CMK (cell line): ENCODE measurements at regions not wholly inside any gene's neighbourhood (a gene's known extent, or its start where the extent isn't known, plus 50 kb on each side); places are given as distances from the start of the nearest gene placed in this dataset.
"Not testable (repeated sequence)": the region's sequence is repeated elsewhere in the genome, so short reads cannot be mapped to it uniquely, and the experiment has no call there.

Source experiments
- DNase-seq: peaks from one replicate; pipeline ENCODE4 v3.0.0-alpha.2; 2010; ENCODE audit warnings: low read depth

DNA sequence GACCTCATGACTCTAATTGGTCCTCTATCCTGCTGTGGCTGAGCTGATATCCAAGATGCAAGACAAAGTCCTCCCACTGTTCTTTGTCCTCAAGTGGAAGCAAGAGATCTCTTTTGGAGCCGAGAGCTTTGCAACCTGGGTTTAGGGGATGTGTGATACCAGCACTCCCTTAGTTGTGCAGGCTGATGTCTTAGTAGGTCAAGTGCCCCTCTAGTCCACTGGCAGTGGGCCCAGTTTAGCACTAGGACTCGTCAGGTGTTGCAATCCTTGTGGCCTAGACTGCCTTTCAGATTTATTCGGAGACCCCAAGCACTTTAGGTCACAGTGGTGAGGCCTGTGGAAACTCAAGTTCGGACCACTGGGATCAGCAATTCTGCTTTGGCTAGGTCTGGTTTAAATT, 64.0 kb downstream of the GPRASP3 start:
- no peak for DNase-seq

DNA sequence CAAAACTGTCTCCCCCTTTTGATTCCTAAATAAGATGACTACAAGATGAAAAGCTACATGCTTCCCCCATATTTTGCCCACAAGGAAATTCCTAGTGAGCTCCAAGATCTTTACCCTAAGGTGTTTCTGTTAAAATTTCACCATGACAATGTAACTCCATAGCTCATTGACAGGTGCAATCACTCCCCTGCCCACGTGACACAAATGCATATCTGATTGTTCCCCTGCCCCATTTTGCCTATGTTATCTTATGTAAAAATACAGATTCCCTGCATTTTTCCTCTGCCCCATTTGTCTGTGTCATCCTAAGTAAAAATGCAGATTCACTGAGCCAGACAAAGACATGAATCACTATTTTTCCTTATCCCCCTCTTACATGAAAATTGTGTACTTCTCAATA, 66.7 kb downstream of the GPRASP3 start:
- no peak for DNase-seq

DNA sequence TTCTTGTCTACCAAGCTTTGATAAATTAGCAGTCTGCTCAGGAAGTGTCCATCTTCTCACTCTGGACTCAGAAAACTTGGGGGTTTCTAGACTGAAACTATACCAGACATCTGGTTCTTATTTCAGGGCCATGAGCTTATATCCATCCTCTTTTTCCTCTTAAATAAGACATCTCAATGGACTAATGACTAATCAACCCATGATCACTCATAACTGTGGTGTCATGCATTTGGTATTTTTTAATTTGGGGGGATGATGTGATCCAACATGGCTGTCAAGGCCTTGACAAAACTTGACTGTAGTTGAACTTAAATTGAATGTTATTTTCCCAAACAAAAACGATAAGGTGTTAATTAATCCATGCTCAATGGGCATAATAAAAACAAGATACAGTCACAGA, 87.8 kb downstream of the GPRASP3 start:
- DNase-seq: no peak

DNA sequence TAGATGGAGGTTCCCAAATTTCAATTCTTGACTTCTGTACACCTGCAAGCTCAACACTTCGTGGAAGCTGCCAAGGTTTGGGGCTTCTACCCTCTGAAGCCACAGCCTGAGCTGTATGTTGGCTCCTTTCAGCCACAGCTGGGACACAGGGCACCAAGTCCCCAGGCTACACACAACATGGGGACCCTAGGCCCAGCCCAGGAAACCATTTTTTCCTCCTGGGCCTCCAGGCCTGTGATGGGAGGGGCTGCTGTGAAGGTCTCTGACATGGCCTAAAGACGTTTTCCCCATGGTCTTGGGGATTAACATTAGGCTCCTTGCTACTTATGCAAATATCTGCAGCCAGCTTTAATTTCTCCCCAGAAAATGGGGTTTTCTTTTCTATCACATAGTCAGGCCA, 97.7 kb downstream of the GPRASP3 start:
- DNase-seq: not testable (repeated sequence)

DNA sequence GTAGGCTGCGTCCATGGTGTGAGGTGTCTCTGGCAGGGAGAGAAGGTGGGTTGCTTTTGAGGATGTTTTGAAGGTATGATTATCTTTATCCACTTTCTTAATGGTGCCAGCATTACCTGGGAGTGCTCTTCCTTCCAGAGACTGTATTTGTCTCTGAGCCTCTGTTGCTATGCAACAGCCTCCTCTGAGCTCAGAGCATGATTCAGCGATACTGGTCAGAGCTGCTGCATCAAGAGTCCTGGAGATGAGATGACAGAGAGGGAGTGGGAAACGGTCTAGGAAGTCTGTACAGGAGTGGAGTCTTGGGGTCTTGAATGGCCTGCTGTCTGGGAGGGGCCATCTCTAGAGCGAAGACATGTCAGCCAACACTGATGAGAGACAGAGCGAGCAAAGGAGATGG, 104.4 kb upstream of the RAB40AL start:
- DNase-seq: no peak

- DNase-seq: no peak
Observed at GRCh38 chrX:102833136-102833535, 103.9 kb upstream of the RAB40AL start.

- DNase-seq: no peak
Observed at GRCh38 chrX:102835504-102836146, 101.4 kb upstream of the RAB40AL start.

DNA sequence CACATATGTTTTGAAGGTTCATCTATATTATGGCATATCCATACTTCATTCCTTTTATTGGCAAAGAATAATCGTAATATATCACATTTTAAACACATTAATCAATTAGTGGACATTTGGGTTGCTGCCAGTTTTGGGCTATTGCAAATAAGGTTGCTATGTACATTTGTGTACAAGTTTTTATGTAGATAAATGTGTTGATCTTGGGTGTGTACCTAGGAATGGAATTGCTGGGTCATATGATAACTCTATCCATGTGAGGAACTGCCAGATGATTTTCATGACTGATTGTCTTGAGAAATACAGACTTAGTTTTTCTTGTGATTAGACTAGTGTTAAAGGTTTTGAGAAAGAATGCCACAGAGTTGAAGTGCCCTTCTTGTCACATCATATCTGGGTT, 99.2 kb upstream of the RAB40AL start:
- DNase-seq: no peak

- peak; percentile 4 for DNase-seq
Observed at GRCh38 chrX:102840871-102841705, 96.0 kb upstream of the RAB40AL start.

DNA sequence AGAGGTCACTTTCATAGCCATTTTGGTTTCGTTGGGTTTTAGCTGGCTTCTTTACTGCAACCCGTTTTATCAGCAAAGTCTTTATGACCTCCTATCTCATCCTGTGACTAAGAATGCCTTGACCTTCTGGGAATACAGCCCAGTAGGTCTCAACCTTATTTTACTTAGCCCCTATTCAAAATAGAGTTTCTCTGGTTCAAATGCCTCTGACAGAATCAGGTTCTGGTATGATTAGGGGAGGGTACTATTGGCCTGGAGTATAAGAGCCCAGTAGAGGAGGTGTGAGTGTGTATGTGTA, 95.4 kb upstream of the RAB40AL start:
- DNase-seq: no peak

DNA sequence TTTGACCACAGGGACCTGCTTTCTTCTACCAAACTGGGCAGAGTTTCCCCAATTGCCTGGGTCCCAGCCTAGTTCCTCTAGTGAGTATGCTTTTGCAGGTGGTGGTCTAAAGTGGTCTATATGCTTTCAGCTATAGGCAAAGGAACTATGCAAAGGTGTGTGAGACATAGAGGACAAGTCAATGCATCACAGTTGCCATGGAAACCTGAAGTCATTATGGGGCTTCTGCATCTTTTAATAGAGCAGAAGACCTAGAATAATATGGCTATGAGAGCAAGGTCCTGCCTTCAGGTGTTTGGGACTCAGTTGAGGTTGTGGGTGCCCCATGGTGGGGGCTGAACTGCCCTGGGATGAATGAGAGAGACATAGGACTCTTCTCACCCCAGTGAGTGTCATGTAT, 92.1 kb upstream of the RAB40AL start:
- DNase-seq: no peak

DNA sequence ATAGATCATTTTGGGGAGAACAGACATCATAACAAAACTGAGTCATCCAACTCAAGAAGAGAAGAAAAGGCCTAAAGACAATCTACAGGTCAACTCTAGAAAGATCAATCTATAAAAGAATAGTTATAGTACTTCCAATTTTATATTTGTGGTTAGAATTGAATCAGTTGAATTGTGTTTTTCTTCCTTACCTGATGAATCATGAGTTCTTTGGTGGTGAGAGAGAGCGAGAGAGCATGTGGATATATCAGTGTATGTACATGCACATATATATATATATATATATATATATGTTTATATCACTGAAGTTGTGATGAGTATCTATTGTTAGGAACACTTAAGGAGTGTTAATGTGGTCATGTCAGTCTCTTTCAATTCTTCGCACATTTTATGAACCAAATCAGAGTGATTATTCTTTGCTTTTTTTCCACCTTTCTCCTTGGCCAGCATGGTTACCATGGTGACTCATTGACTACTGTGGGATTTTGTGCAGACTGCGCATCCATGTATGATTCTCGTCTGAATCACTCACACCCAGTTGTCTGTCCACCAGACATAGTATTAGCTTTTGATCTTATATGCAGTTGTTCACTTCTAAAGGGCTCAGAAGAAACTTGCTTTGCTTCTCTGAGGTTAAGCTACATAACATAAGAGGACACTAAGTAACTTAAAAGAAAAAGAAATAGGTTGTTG, 90.4 kb upstream of the RAB40AL start:
- DNase-seq: no peak

- DNase-seq: no peak
Observed at GRCh38 chrX:102847362-102847761, 89.7 kb upstream of the RAB40AL start.

DNA sequence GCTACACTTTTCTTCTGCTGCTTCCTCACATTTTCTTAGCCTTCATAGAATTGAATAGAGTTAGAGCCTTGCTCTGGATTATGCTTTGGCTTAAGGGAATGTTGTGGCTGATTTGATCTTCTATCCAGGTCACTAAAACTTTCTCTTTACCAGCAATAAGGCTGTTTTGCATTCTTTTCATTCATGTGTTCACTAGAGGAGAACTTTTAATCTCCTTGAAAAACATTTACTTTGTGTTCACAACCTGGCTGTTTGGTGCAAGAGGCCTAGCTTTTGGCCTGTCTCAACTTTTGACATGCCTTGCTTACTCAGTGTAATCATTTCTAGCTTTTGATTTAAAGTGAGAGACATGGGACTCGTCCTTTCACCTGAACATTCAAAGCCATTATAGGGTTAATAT, 87.7 kb upstream of the RAB40AL start:
- no peak for DNase-seq

- not testable (repeated sequence) for DNase-seq
Observed at GRCh38 chrX:102858826-102859549, 78.1 kb upstream of the RAB40AL start.

DNA sequence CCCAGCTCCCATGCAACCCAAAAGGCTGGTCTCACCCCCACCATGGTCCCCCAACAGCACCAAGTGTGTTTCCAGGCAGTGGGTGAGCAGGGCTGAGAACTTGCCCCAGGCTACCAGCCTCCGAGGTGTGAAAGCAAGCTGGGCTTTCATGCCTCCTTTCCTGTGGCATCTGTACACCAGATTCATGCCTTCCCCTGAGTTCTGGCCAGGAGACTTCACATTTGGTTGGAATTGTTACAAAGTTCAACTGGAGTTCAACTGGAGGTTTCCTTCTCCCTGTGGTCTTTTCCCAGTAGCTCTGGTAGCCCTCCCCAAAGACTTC, 77.6 kb upstream of the RAB40AL start:
- no peak for DNase-seq

DNA sequence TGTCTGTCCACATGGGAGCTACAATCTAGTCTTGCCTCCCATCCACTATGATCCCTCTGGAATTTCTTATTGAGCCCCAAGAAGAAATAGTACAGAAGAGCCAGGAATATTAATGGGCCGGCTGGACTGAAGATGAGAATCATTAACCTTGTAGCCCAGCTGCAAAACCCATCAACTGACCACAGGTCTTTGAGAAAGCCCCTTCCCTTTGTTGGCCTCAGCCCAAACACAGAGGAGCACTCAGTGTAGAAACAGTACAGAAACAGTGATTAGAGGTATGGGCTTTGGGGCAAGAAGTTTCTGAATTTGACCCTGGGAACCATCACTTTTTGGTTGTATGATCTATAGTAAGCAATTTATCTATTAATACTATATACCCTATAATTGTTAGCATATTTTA, 76.8 kb upstream of the RAB40AL start:
- DNase-seq: no peak

- peak; percentile 36 for DNase-seq
Observed at GRCh38 chrX:102863735-102864134, 73.3 kb upstream of the RAB40AL start.

GRCh38 chrX:102866981-102867656, 70.0 kb upstream of the RAB40AL start:
- no peak for DNase-seq

DNA sequence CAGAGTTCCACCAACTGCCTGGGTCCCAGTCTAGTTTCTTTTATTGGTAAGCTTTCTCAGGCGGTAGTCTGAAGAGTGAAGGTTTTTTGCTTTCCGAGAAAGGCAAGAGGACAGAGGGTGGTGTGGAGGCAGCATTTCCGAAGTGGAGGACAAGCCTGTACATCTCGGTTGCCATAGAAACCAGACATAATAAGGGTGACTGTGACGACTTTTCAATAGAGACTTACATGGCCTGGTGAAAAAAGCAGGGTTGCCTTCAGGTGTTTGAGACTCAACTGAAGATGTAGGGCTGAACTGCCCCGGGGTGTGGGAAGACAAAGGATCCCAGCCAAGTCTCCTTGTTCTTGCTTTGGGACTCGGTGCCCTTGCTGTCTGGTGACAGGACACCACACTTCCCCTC, 53.6 kb upstream of the RAB40AL start:
- no peak for DNase-seq
